ENCODE measurements at regions not wholly inside any gene's neighbourhood (a gene's known extent, or its start where the extent isn't known, plus 50 kb on each side); places are given as distances from the start of the nearest gene placed in this dataset.

GRCh38 chr14:25759920-25760655, 710.1 kb upstream of the STXBP6 start:
- Histone ChIP-seq H4K20me1 (ENCODE audit: insufficient read depth) (no peaks in the 10 kb centered on the region), H3K9ac (ENCODE audit: low read length) (no peak overlapping the region), H3K79me2 (replicated peaks; ENCODE audit: insufficient read depth, low read length) (no peaks in the 10 kb centered on the region), H3K36me3 (ENCODE audit: insufficient read depth, low read length) (no peaks in the 10 kb centered on the region), H2AFZ (ENCODE audit: low read depth, low read length) (no peak overlapping the region), H3K27ac (ENCODE audit: low read length) (no peak overlapping the region), H3K4me3 (ENCODE audit: low read length) (no peak overlapping the region), H3K9me3 (ENCODE audit: low read length) (no peaks in the 10 kb centered on the region), H3F3A (ENCODE audit: insufficient read depth, low read length, poor library complexity, severe bottlenecking) (no peaks in the 10 kb centered on the region), H3K9me2 (ENCODE audit: insufficient read depth, low read length) (no peaks in the 10 kb centered on the region), H3K27me3 (ENCODE audit: insufficient read depth, low read depth, low read length) (no peaks in the 10 kb centered on the region), H3K4me2 (ENCODE audit: low read length) (no peak overlapping the region)
- TF ChIP-seq RAD21 (conservative IDR thresholded peaks at IDR 0.05), result no peak
- TF ChIP-seq CTCF (IDR thresholded peaks at IDR 0.05; ENCODE audit: poor library complexity, severe bottlenecking), result no peak
- TF ChIP-seq MXI1 (conservative IDR thresholded peaks at IDR 0.05; ENCODE audit: poor library complexity, severe bottlenecking), result no peak
- TF ChIP-seq REST (IDR thresholded peaks at IDR 0.05; ENCODE audit: borderline replicate concordance), result no peak
- no peak for TF ChIP-seq TAF1 (IDR thresholded peaks at IDR 0.05; ENCODE audit: low read depth)
- no peak for TF ChIP-seq EZH2 (IDR thresholded peaks at IDR 0.05; ENCODE audit: borderline replicate concordance, insufficient read depth, low read length, poor library complexity, severe bottlenecking)
- no peak for TF ChIP-seq EP300 (conservative IDR thresholded peaks at IDR 0.05; ENCODE audit: poor library complexity, severe bottlenecking)
- TF ChIP-seq POLR2AphosphoS5 (IDR thresholded peaks at IDR 0.05), result no peak

GRCh38 chr14:25759256-25759655, 709.3 kb upstream of the STXBP6 start:
- Histone ChIP-seq H3F3A (ENCODE audit: insufficient read depth, low read length, poor library complexity, severe bottlenecking) (no peaks in the 10 kb centered on the region), H3K79me2 (replicated peaks; ENCODE audit: insufficient read depth, low read length) (no peaks in the 10 kb centered on the region), H3K9me2 (ENCODE audit: insufficient read depth, low read length) (no peaks in the 10 kb centered on the region), H3K9ac (ENCODE audit: low read length) (no peak overlapping the region), H2AFZ (ENCODE audit: low read depth, low read length) (no peak overlapping the region), H3K27me3 (ENCODE audit: insufficient read depth, low read depth, low read length) (no peaks in the 10 kb centered on the region), H3K9me3 (ENCODE audit: low read length) (no peaks in the 10 kb centered on the region), H4K20me1 (ENCODE audit: insufficient read depth) (no peaks in the 10 kb centered on the region), H3K36me3 (ENCODE audit: insufficient read depth, low read length) (no peaks in the 10 kb centered on the region), H3K27ac (ENCODE audit: low read length) (no peak overlapping the region), H3K4me2 (ENCODE audit: low read length) (no peak overlapping the region), H3K4me3 (ENCODE audit: low read length) (no peak overlapping the region)
- TF ChIP-seq RAD21 (conservative IDR thresholded peaks at IDR 0.05) (no peak), EP300 (conservative IDR thresholded peaks at IDR 0.05; ENCODE audit: poor library complexity, severe bottlenecking) (no peak), SMC3 (conservative IDR thresholded peaks at IDR 0.05; ENCODE audit: poor library complexity) (no peak), POLR2AphosphoS5 (IDR thresholded peaks at IDR 0.05) (no peak), EZH2 (IDR thresholded peaks at IDR 0.05; ENCODE audit: borderline replicate concordance, insufficient read depth, low read length, poor library complexity, severe bottlenecking) (no peak), CTCF (IDR thresholded peaks at IDR 0.05; ENCODE audit: poor library complexity, severe bottlenecking) (no peak), MXI1 (conservative IDR thresholded peaks at IDR 0.05; ENCODE audit: poor library complexity, severe bottlenecking) (no peak), TAF1 (IDR thresholded peaks at IDR 0.05; ENCODE audit: low read depth) (no peak), REST (IDR thresholded peaks at IDR 0.05; ENCODE audit: borderline replicate concordance) (no peak)

All from neural cell (in vitro differentiated cells).